WTC11 (cell line): ENCODE measurements at regions not wholly inside any gene's neighbourhood (a gene's known extent, or its start where the extent isn't known, plus 50 kb on each side); places are given as distances from the start of the nearest gene placed in this dataset.

ENCODE experiments used
- ATAC-seq: fragments of 200-7000 bp; cut with Tn5 transposase; 2 replicates; pipeline ENCODE4 v1.10.0; 2021; ENCODE audit warnings: mild to moderate bottlenecking, moderate library complexity
- CTCF ChIA-PET: fragments of 300-600 bp; sonication (Branson Sonifier 250); formaldehyde crosslinking; loops from one replicate; lab custom pipeline; 2021; ENCODE audit warnings: antibody characterized with exemption; lab: Charles Lee
- POLR2A ChIA-PET: fragments of 350-600 bp; sonication (Branson Sonifier 250); formaldehyde crosslinking; loops from one replicate; lab custom pipeline; 2021; ENCODE audit warnings: antibody characterized with exemption; lab: Charles Lee
- DNase-seq: peaks from one replicate; pipeline ENCODE4 v3.0.0; 2021; ENCODE audit warnings: low spot score
- H3K27ac Mint-ChIP-seq: 2 replicates; pipeline ENCODE4 v1.8.0; 2021; ENCODE audit warnings: mixed read lengths
- H3K27me3 Mint-ChIP-seq: 2 replicates; pipeline ENCODE4 v1.8.0; 2021; ENCODE audit warnings: low read depth, mild to moderate bottlenecking, moderate library complexity, mixed read lengths
- H3K36me3 Mint-ChIP-seq: 2 replicates; pipeline ENCODE4 v1.8.0; 2021; ENCODE audit warnings: mixed read lengths
- H3K4me1 Mint-ChIP-seq: 2 replicates; pipeline ENCODE4 v1.8.0; 2022; ENCODE audit warnings: mixed read lengths
- H3K4me3 Mint-ChIP-seq: 2 replicates; pipeline ENCODE4 v1.8.0; 2021; ENCODE audit warnings: mild to moderate bottlenecking, moderate library complexity, mixed read lengths
- H3K9me3 Mint-ChIP-seq: 2 replicates; pipeline ENCODE4 v1.8.0; 2021; ENCODE audit warnings: mixed read lengths
- CBFB ChIP-seq: sonication (generic); formaldehyde crosslinking; IDR thresholded peaks from 2 replicates; pipeline ENCODE4 v1.8.1; 2022; ENCODE audit warnings: mild to moderate bottlenecking, low read depth, missing genetic modification reagents
- CREB1 ChIP-seq: sonication (generic); formaldehyde crosslinking; IDR thresholded peaks from 2 replicates; pipeline ENCODE4 v1.8.0; 2023; ENCODE audit warnings: mild to moderate bottlenecking, missing genetic modification reagents
- GRHL2 ChIP-seq: fragments of 250-450 bp; sonication (Bioruptor Pico); IDR thresholded peaks from 2 replicates; pipeline ENCODE4 v1.8.0; 2022; ENCODE audit warnings: mild to moderate bottlenecking, moderate library complexity; ENCODE audit not compliant: insufficient replicate concordance, severe bottlenecking
- IRF2 ChIP-seq: sonication (generic); formaldehyde crosslinking; IDR thresholded peaks from 2 replicates; pipeline ENCODE4 v1.8.0; 2022; ENCODE audit warnings: low read depth, missing genetic modification reagents, borderline replicate concordance
- KAT7 ChIP-seq: sonication (generic); formaldehyde crosslinking; IDR thresholded peaks from 2 replicates; pipeline ENCODE4 v1.8.1; 2023; ENCODE audit warnings: missing genetic modification reagents, mild to moderate bottlenecking, borderline replicate concordance
- NR1H2 ChIP-seq: sonication (generic); formaldehyde crosslinking; IDR thresholded peaks from 2 replicates; pipeline ENCODE4 v1.9.0; 2021; ENCODE audit warnings: mild to moderate bottlenecking, moderate library complexity, missing genetic modification reagents
- NR3C1 ChIP-seq: sonication (generic); formaldehyde crosslinking; conservative IDR thresholded peaks from 2 replicates; pipeline ENCODE4 v1.8.1; 2023; ENCODE audit warnings: low read depth, mild to moderate bottlenecking, missing genetic modification reagents
- PRDM15 ChIP-seq: sonication (generic); formaldehyde crosslinking; IDR thresholded peaks from 2 replicates; pipeline ENCODE4 v1.8.0; 2022; ENCODE audit warnings: missing genetic modification reagents
- RELA ChIP-seq: sonication (generic); formaldehyde crosslinking; IDR thresholded peaks from 2 replicates; pipeline ENCODE4 v1.8.1; 2022; ENCODE audit warnings: missing genetic modification reagents, mild to moderate bottlenecking, borderline replicate concordance
- SMAD3 ChIP-seq: sonication (generic); formaldehyde crosslinking; IDR thresholded peaks from 2 replicates; pipeline ENCODE4 v1.8.0; 2022; ENCODE audit warnings: missing genetic modification reagents, mild to moderate bottlenecking, borderline replicate concordance
- SP1 ChIP-seq: sonication (generic); formaldehyde crosslinking; conservative IDR thresholded peaks from 2 replicates; pipeline ENCODE4 v1.8.1; 2022; ENCODE audit warnings: missing genetic modification reagents
- TEAD4 ChIP-seq: sonication (generic); formaldehyde crosslinking; IDR thresholded peaks from 2 replicates; pipeline ENCODE4 v1.8.0; 2022; ENCODE audit warnings: mild to moderate bottlenecking, missing genetic modification reagents
- TP53 ChIP-seq: sonication (generic); formaldehyde crosslinking; IDR thresholded peaks from 2 replicates; pipeline ENCODE4 v1.8.1; 2023; ENCODE audit warnings: mild to moderate bottlenecking, missing genetic modification reagents
- USF1 ChIP-seq: sonication (generic); formaldehyde crosslinking; IDR thresholded peaks from 2 replicates; pipeline ENCODE4 v1.8.0; 2022; ENCODE audit warnings: mild to moderate bottlenecking, missing genetic modification reagents
- ZNF219 ChIP-seq: sonication (generic); formaldehyde crosslinking; IDR thresholded peaks from 2 replicates; pipeline ENCODE4 v1.8.0; 2023; ENCODE audit warnings: missing genetic modification reagents, mild to moderate bottlenecking, borderline replicate concordance
- ZNF416 ChIP-seq: fragments of 250-450 bp; sonication (Bioruptor Pico); IDR thresholded peaks from 2 replicates; pipeline ENCODE4 v1.9.0; 2021; ENCODE audit warnings: mild to moderate bottlenecking, inconsistent platforms
- ZNF423 ChIP-seq: fragments of 250-450 bp; sonication (Bioruptor Pico); IDR thresholded peaks from 2 replicates; pipeline ENCODE4 v2.1.2; 2022; ENCODE audit warnings: mild to moderate bottlenecking, moderate library complexity
- ZNF512 ChIP-seq: sonication (generic); formaldehyde crosslinking; IDR thresholded peaks from 2 replicates; pipeline ENCODE4 v1.8.1; 2022; ENCODE audit warnings: missing genetic modification reagents, borderline replicate concordance
- TF ChIP-seq, protein P1 (sequence below): sonication (generic); formaldehyde crosslinking; conservative IDR thresholded peaks from 2 replicates; pipeline ENCODE4 v1.8.1; 2022; ENCODE audit warnings: mild to moderate bottlenecking, missing genetic modification reagents
- TF ChIP-seq, protein P2 (sequence below): sonication (generic); formaldehyde crosslinking; IDR thresholded peaks from 2 replicates; pipeline ENCODE4 v1.8.1; 2023; ENCODE audit warnings: mild to moderate bottlenecking, missing genetic modification reagents, moderate library complexity
- TF ChIP-seq, protein P3 (sequence below): sonication (generic); formaldehyde crosslinking; IDR thresholded peaks from 2 replicates; pipeline ENCODE4 v1.8.0; 2022; ENCODE audit warnings: mild to moderate bottlenecking, missing genetic modification reagents
- TF ChIP-seq, protein P4 (sequence below): sonication (generic); formaldehyde crosslinking; IDR thresholded peaks from 2 replicates; pipeline ENCODE4 v1.8.1; 2023; ENCODE audit warnings: mild to moderate bottlenecking, missing genetic modification reagents, moderate library complexity
- TF ChIP-seq, protein P5 (sequence below): fragments of 250-450 bp; sonication (Bioruptor Pico); IDR thresholded peaks from 2 replicates; pipeline ENCODE4 v2.1.2; 2022; ENCODE audit warnings: mild to moderate bottlenecking, moderate library complexity

DNA sequence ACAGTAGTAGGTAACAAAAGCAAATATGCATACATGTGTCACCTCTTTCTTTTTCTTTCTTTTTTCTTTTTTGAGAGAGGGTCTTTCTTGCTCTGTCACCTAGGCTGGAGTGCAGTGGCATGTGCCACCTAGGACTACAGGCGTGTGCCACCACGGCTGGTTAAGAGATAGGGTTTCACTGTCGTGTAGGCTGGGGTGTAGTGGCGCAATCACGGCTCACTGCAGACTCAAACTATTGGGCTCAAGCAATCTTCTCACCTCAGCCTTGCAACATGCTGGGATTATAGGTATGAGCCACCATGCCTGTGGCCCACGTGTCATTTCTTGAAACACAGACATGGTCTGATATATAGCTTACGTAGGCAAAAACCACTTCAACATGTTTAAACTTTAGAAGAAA lies 397.7 kb upstream of the PMFBP1 start:
- POLR2A ChIA-PET: no interaction called here
- Mint-ChIP-seq H3K36me3 (0 out of 2 replicates have a peak, but pooled peaks cover 3% of the 10 kb centered on the region), H3K27me3 (no peaks in the 10 kb centered on the region; the same call in 1 of the 2 replicates), H3K9me3 (no peaks in the 10 kb centered on the region), H3K4me1 (peaks cover 11% of the 10 kb centered on the region), H3K4me3 (no peak overlapping the region), H3K27ac (no peak overlapping the region; the same call in 1 of the 2 replicates)
- DNase-seq (no peak), ATAC-seq (peak; percentile 53)
- CTCF ChIA-PET: interaction anchor here (1.3 kb wide), 1 partner anchor 263 kb away, joined by 4 read pairs; no protein-coding TSS in a partner anchor
- no peak for TF ChIP-seq ZNF423
- TF ChIP-seq, protein P1, sequence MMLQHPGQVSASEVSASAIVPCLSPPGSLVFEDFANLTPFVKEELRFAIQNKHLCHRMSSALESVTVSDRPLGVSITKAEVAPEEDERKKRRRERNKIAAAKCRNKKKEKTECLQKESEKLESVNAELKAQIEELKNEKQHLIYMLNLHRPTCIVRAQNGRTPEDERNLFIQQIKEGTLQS (CRISPR knock-in tag): no peak
- TF ChIP-seq, protein P2, sequence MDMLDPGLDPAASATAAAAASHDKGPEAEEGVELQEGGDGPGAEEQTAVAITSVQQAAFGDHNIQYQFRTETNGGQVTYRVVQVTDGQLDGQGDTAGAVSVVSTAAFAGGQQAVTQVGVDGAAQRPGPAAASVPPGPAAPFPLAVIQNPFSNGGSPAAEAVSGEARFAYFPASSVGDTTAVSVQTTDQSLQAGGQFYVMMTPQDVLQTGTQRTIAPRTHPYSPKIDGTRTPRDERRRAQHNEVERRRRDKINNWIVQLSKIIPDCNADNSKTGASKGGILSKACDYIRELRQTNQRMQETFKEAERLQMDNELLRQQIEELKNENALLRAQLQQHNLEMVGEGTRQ: no peak
- TF ChIP-seq, protein P3, sequence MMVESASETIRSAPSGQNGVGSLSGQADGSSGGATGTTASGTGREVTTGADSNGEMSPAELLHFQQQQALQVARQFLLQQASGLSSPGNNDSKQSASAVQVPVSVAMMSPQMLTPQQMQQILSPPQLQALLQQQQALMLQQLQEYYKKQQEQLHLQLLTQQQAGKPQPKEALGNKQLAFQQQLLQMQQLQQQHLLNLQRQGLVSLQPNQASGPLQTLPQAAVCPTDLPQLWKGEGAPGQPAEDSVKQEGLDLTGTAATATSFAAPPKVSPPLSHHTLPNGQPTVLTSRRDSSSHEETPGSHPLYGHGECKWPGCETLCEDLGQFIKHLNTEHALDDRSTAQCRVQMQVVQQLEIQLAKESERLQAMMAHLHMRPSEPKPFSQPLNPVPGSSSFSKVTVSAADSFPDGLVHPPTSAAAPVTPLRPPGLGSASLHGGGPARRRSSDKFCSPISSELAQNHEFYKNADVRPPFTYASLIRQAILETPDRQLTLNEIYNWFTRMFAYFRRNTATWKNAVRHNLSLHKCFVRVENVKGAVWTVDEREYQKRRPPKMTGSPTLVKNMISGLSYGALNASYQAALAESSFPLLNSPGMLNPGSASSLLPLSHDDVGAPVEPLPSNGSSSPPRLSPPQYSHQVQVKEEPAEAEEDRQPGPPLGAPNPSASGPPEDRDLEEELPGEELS (CRISPR knock-in tag): no peak

DNA sequence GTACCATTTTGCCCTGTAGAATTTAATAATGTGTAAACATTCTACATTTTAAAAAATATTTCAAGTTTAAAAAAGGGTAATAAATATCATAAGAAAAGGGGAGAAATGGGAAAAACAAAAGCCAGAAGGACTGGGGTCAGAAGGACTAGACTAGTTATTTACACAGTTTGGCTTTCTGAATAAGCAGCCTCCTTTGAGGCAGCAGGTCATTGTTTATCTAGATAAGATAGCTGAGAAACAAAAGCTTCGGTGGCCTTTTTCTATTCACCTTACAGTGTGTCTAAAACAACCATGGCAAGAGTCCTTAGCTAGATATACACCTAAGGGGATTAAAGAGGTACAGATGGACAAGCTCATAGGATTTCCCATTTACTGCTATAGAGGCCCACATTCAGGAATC lies 396.5 kb upstream of the PMFBP1 start:
- no peak for ATAC-seq
- Mint-ChIP-seq H3K9me3 (no peaks in the 10 kb centered on the region), H3K27me3 (no peaks in the 10 kb centered on the region; the same call in 1 of the 2 replicates), H3K4me3 (no peak overlapping the region), H3K36me3 (0 out of 2 replicates have a peak, but pooled peaks cover 3% of the 10 kb centered on the region), H3K27ac (no peak overlapping the region), H3K4me1 (peaks cover 11% of the 10 kb centered on the region)
- no peak for DNase-seq
- POLR2A ChIA-PET: no interaction called here
- no peak for TF ChIP-seq RELA
- no peak for TF ChIP-seq ZNF219 (CRISPR knock-in tag)
- no peak for TF ChIP-seq SMAD3 (CRISPR knock-in tag)
- no peak for TF ChIP-seq TEAD4 (CRISPR knock-in tag)
- no peak for TF ChIP-seq PRDM15 (CRISPR knock-in tag)
- no peak for TF ChIP-seq NR1H2 (CRISPR knock-in tag)
- TF ChIP-seq, protein P4, sequence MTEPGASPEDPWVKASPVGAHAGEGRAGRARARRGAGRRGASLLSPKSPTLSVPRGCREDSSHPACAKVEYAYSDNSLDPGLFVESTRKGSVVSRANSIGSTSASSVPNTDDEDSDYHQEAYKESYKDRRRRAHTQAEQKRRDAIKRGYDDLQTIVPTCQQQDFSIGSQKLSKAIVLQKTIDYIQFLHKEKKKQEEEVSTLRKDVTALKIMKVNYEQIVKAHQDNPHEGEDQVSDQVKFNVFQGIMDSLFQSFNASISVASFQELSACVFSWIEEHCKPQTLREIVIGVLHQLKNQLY: no peak
- no peak for TF ChIP-seq SP1 (CRISPR knock-in tag)
- TF ChIP-seq NR3C1: no peak
- TF ChIP-seq USF1 (CRISPR knock-in tag): no peak
- TF ChIP-seq KAT7 (CRISPR knock-in tag): no peak
- TF ChIP-seq CBFB (CRISPR knock-in tag): no peak
- no peak for TF ChIP-seq IRF2 (CRISPR knock-in tag)
- TF ChIP-seq TP53 (CRISPR knock-in tag): no peak
- no peak for TF ChIP-seq GRHL2 (CRISPR knock-in tag)
- TF ChIP-seq ZNF416 (CRISPR knock-in tag): no peak
- TF ChIP-seq CREB1: no peak
- TF ChIP-seq, protein P5, sequence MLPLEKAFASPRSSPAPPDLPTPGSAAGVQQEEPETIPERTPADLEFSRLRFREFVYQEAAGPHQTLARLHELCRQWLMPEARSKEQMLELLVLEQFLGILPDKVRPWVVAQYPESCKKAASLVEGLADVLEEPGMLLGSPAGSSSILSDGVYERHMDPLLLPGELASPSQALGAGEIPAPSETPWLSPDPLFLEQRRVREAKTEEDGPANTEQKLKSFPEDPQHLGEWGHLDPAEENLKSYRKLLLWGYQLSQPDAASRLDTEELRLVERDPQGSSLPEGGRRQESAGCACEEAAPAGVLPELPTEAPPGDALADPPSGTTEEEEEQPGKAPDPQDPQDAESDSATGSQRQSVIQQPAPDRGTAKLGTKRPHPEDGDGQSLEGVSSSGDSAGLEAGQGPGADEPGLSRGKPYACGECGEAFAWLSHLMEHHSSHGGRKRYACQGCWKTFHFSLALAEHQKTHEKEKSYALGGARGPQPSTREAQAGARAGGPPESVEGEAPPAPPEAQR: no peak
- no peak for TF ChIP-seq ZNF512 (CRISPR knock-in tag)
- CTCF ChIA-PET: interaction anchor here (1.3 kb wide), 1 partner anchor 264 kb away, joined by 4 read pairs; no protein-coding TSS in a partner anchor
